ENCODE measurements at regions not wholly inside any gene's neighbourhood (a gene's known extent, or its start where the extent isn't known, plus 50 kb on each side); places are given as distances from the start of the nearest gene placed in this dataset.

DNA sequence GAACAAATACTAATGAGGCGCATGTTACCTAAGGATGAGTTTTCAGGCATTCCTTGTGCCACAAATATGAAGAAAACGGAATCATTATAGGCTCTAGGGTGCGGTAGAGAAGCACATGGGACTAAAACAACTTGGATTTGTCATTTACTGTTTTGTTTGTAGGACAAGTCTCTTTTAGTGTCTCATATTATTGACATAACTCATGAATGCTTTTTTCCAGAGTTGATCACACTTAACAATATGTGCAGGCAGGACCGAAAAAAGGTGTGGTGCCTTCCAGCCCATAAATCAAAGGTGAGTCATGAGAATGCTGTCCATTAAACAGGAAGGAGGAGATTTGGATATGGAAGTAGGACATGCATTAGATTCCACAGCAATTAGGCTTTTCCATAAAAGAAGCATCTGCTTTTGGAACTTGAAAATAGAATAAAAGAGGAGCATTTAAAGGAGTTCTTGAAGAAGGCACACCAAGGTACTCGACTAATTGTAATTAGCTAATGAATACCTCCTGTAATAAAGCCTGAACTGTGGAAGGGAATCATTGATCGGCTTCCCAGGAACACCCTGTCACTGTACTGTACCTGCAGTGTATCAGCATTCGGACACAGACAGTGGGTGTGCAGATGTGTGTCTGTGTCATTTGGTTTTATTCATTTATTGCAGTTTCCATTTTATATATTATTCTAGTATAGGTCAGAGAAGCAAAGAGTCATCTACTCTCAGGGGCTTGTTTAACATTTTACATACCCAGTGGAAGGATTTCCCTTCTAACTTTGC, 119.7 kb upstream of the KLF14 start:
- TF ChIP-seq, protein P1, sequence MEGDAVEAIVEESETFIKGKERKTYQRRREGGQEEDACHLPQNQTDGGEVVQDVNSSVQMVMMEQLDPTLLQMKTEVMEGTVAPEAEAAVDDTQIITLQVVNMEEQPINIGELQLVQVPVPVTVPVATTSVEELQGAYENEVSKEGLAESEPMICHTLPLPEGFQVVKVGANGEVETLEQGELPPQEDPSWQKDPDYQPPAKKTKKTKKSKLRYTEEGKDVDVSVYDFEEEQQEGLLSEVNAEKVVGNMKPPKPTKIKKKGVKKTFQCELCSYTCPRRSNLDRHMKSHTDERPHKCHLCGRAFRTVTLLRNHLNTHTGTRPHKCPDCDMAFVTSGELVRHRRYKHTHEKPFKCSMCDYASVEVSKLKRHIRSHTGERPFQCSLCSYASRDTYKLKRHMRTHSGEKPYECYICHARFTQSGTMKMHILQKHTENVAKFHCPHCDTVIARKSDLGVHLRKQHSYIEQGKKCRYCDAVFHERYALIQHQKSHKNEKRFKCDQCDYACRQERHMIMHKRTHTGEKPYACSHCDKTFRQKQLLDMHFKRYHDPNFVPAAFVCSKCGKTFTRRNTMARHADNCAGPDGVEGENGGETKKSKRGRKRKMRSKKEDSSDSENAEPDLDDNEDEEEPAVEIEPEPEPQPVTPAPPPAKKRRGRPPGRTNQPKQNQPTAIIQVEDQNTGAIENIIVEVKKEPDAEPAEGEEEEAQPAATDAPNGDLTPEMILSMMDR (optimal IDR thresholded peaks at IDR 0.05 in 1 of 3, IDR thresholded peaks at IDR 0.05 in 1 of 3, conservative IDR thresholded peaks at IDR 0.05 in 1 of 3; ENCODE audit: extremely low read depth in 1 of 3, insufficient read depth in 2 of 3, low read length in 3 of 3): no peak
- TF ChIP-seq EZH2 (IDR thresholded peaks at IDR 0.05; ENCODE audit: low read length): no peak

Data from keratinocyte (primary cell).